SK-N-SH treated with all-trans-retinoic acid at 6 μM for 48 hours (cell line): ENCODE measurements at regions not wholly inside any gene's neighbourhood (a gene's known extent, or its start where the extent isn't known, plus 50 kb on each side); places are given as distances from the start of the nearest gene placed in this dataset.

Source experiments
- ATAC-seq: fragments of 200-7000 bp; cut with Tn5 transposase; 3 replicates; pipeline ENCODE4 v1.9.1; 2020; ENCODE audit warnings: mild to moderate bottlenecking, moderate library complexity
- ARNTL ChIP-seq: fragments of 450-650 bp; formaldehyde crosslinking; IDR thresholded peaks from 2 replicates; pipeline ENCODE4 v1.5.0; 2020; ENCODE audit warnings: low read depth, mild to moderate bottlenecking, moderate library complexity, borderline replicate concordance
- BACH2 ChIP-seq: fragments of 250-450 bp; sonication (Bioruptor Pico); IDR thresholded peaks from 2 replicates; pipeline ENCODE4 v1.9.0; 2021; ENCODE audit warnings: mild to moderate bottlenecking, borderline replicate concordance
- CREB5 ChIP-seq: fragments of 250-450 bp; sonication (Bioruptor Pico); IDR thresholded peaks from 2 replicates; pipeline ENCODE4 v1.5.1; 2020; ENCODE audit warnings: low read depth, mild to moderate bottlenecking, moderate library complexity
- CSDC2 ChIP-seq: fragments of 250-450 bp; sonication (Bioruptor Pico); IDR thresholded peaks from 2 replicates; pipeline ENCODE4 v1.5.0; 2020; ENCODE audit warnings: mild to moderate bottlenecking, moderate library complexity
- CSRNP3 ChIP-seq: fragments of 250-450 bp; sonication (Bioruptor Pico); IDR thresholded peaks from 2 replicates; pipeline ENCODE4 v1.5.1; 2021; ENCODE audit warnings: mild to moderate bottlenecking, moderate library complexity
- ESRRG ChIP-seq: fragments of 250-450 bp; sonication (Bioruptor Pico); IDR thresholded peaks from 2 replicates; pipeline ENCODE4 v1.6.1; 2021; ENCODE audit warnings: mild to moderate bottlenecking
- GLIS3 ChIP-seq: fragments of 250-450 bp; sonication (Bioruptor Pico); IDR thresholded peaks from 2 replicates; pipeline ENCODE4 v1.5.0; 2020; ENCODE audit warnings: mild to moderate bottlenecking, moderate library complexity
- ISL1 ChIP-seq: fragments of 250-450 bp; sonication (Bioruptor Pico); IDR thresholded peaks from 2 replicates; pipeline ENCODE4 v2.1.2; 2022; ENCODE audit warnings: mild to moderate bottlenecking, moderate library complexity
- PATZ1 ChIP-seq: fragments of 250-450 bp; sonication (Bioruptor Pico); IDR thresholded peaks from 2 replicates; pipeline ENCODE4 v1.8.0; 2020; ENCODE audit warnings: mild to moderate bottlenecking, moderate library complexity, borderline replicate concordance
- RARB ChIP-seq: fragments of 250-450 bp; sonication (Bioruptor Pico); IDR thresholded peaks from 2 replicates; pipeline ENCODE4 v1.8.0; 2021; ENCODE audit warnings: mild to moderate bottlenecking, moderate library complexity
- TCF4 ChIP-seq: fragments of 250-450 bp; sonication (Bioruptor Pico); IDR thresholded peaks from 2 replicates; pipeline ENCODE4 v1.8.0; 2021; ENCODE audit warnings: mild to moderate bottlenecking, moderate library complexity, borderline replicate concordance
- TOX ChIP-seq: fragments of 250-450 bp; sonication (Bioruptor Pico); IDR thresholded peaks from 2 replicates; pipeline ENCODE4 v1.8.0; 2021; ENCODE audit warnings: mild to moderate bottlenecking, moderate library complexity, borderline replicate concordance
- ZC3H10 ChIP-seq: fragments of 250-450 bp; sonication (Bioruptor Pico); IDR thresholded peaks from 2 replicates; pipeline ENCODE4 v1.5.1; 2021; ENCODE audit warnings: mild to moderate bottlenecking, moderate library complexity
- ZFP3 ChIP-seq: fragments of 250-450 bp; sonication (Bioruptor Pico); IDR thresholded peaks from 2 replicates; pipeline ENCODE4 v1.5.0; 2020; ENCODE audit warnings: mild to moderate bottlenecking, moderate library complexity
- ZFP30 ChIP-seq: fragments of 450-650 bp; formaldehyde crosslinking; IDR thresholded peaks from 2 replicates; pipeline ENCODE4 v1.5.0; 2022; ENCODE audit warnings: mild to moderate bottlenecking, moderate library complexity
- ZNF70 ChIP-seq: fragments of 450-650 bp; formaldehyde crosslinking; IDR thresholded peaks from 2 replicates; pipeline ENCODE4 v1.5.0; 2020; ENCODE audit warnings: mild to moderate bottlenecking, moderate library complexity
- ZNF8 ChIP-seq: fragments of 450-650 bp; formaldehyde crosslinking; IDR thresholded peaks from 2 replicates; pipeline ENCODE4 v1.5.0; 2020; ENCODE audit warnings: mild to moderate bottlenecking, moderate library complexity
- TF ChIP-seq, protein P1 (sequence below): fragments of 250-450 bp; sonication (Bioruptor Pico); IDR thresholded peaks from 2 replicates; pipeline ENCODE4 v1.8.0; 2021; ENCODE audit warnings: low read depth, mild to moderate bottlenecking, moderate library complexity, borderline replicate concordance

GRCh38 chr20:39904476-39905112 is 784.4 kb downstream of the MAFB start (continued):
- TF ChIP-seq, protein P1, sequence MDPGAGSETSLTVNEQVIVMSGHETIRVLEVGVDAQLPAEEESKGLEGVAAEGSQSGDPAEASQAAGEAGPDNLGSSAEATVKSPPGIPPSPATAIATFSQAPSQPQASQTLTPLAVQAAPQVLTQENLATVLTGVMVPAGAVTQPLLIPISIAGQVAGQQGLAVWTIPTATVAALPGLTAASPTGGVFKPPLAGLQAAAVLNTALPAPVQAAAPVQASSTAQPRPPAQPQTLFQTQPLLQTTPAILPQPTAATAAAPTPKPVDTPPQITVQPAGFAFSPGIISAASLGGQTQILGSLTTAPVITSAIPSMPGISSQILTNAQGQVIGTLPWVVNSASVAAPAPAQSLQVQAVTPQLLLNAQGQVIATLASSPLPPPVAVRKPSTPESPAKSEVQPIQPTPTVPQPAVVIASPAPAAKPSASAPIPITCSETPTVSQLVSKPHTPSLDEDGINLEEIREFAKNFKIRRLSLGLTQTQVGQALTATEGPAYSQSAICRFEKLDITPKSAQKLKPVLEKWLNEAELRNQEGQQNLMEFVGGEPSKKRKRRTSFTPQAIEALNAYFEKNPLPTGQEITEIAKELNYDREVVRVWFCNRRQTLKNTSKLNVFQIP (CRISPR knock-in tag), result no peak

- TF ChIP-seq RARB (CRISPR knock-in tag) (no peak), ARNTL (no peak), ZC3H10 (CRISPR knock-in tag) (no peak), TCF4 (CRISPR knock-in tag) (no peak), ZFP30 (CRISPR knock-in tag) (no peak), GLIS3 (CRISPR knock-in tag) (no peak), TOX (no peak)
- no peak for ATAC-seq
Observed at GRCh38 chr20:39903806-39904465, 785.1 kb downstream of the MAFB start.

DNA sequence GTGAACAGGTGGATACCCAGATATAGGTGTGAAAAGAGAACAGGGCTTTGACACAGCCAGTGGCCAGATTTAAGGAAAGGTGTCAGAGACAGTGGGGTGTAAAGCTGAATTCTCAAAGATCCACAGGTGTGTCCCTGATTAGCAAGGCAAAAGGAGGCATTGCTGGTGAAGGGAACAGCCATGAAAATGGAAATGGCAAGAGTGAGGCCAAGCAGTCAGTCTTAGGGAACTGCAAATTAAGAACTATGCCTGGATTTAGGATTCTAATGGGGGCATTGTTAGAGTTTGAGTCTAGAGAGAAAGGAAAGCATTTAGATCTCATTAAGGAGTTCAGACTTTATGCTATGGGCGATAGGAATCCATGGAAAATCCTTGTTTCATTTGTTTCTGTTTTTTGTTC is 789.2 kb downstream of the MAFB start:
- TF ChIP-seq PATZ1 (CRISPR knock-in tag) (no peak), TOX (no peak), CSRNP3 (CRISPR knock-in tag) (no peak), TCF4 (CRISPR knock-in tag) (no peak), ISL1 (CRISPR knock-in tag) (no peak), GLIS3 (CRISPR knock-in tag) (no peak)
- TF ChIP-seq, all 23 proteins: peak for 0
- ATAC-seq, result no peak

GRCh38 chr20:39898467-39898852 is 790.6 kb downstream of the MAFB start:
- TF ChIP-seq TCF4 (CRISPR knock-in tag) (no peak), ZNF8 (CRISPR knock-in tag) (no peak), ZNF70 (CRISPR knock-in tag) (no peak), ZC3H10 (CRISPR knock-in tag) (no peak), ZFP3 (CRISPR knock-in tag) (no peak), CSDC2 (CRISPR knock-in tag) (no peak), CREB5 (CRISPR knock-in tag) (no peak), ESRRG (no peak), GLIS3 (CRISPR knock-in tag) (no peak), RARB (CRISPR knock-in tag) (no peak), PATZ1 (CRISPR knock-in tag) (no peak), ZFP30 (CRISPR knock-in tag) (no peak), TOX (no peak), BACH2 (CRISPR knock-in tag) (no peak)
- no peak for ATAC-seq
